ENCODE measurements at regions not wholly inside any gene's neighbourhood (a gene's known extent, or its start where the extent isn't known, plus 50 kb on each side); places are given as distances from the start of the nearest gene placed in this dataset.
"Not testable (repeated sequence)": the region's sequence is repeated elsewhere in the genome, so short reads cannot be mapped to it uniquely, and the experiment has no call there.

- WGBS, 2 donors = 56 to 69% methylated on average over 2 of the region's 2 CpGs
- Histone ChIP-seq H3K4me3 (replicated peaks in 1 of 3) (no peak overlapping the region), H3K36me3 (no peaks in the 10 kb centered on the region), H3K9me3 (no peaks in the 10 kb centered on the region), H3K4me1 (no peaks in the 10 kb centered on the region), H3K27ac (no peak overlapping the region), H3K27me3 (no peaks in the 10 kb centered on the region)
- TF ChIP-seq POLR2A (IDR thresholded peaks at IDR 0.05) = no peak
- no peak for TF ChIP-seq CTCF (IDR thresholded peaks at IDR 0.05)
- intact Hi-C loops (cut with DNase I) = no loop called here
- peak; percentile 4 to 35 for DNase-seq
Measured at GRCh38 chr14:38047195-38047902, 160.4 kb upstream of the SSTR1 start.

DNA sequence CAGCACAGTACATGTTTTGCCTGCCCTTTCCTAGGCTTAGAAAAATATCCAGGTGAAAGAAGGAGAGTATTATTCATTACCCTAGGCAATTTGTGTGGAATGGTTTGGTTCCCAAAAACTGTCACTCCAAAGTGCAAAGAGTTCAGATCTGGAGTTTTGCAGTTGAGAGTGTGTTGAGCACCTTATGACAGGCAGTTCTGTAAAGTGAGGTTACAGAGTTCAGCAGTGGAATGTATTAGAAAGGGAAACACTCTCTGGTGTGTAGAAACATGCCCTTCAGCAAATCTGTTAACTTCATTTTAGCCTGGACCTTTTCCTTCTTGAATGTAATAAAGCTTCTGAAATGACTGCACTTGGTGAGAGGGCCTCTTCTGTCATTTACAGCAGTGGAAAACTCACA is 154.0 kb upstream of the SSTR1 start:
- Histone ChIP-seq H3K4me1 (no peaks in the 10 kb centered on the region), H3K27ac (no peak overlapping the region), H3K27me3 (no peaks in the 10 kb centered on the region), H3K4me3 (replicated peaks in 1 of 3) (no peak overlapping the region), H3K36me3 (no peaks in the 10 kb centered on the region), H3K9me3 (no peaks in the 10 kb centered on the region)
- DNase-seq = no peak
- TF ChIP-seq POLR2A (IDR thresholded peaks at IDR 0.05) = no peak
- no peak for TF ChIP-seq CTCF (IDR thresholded peaks at IDR 0.05)
- intact Hi-C loops (cut with DNase I) = no loop called here

GRCh38 chr14:38056270-38056669 is 151.4 kb upstream of the SSTR1 start:
- intact Hi-C loops (cut with DNase I) = no loop called here
- TF ChIP-seq POLR2A (IDR thresholded peaks at IDR 0.05) (no peak), CTCF (IDR thresholded peaks at IDR 0.05) (no peak)
- H3K4me1 ChIP-seq = no peaks in the 10 kb centered on the region
- H3K27me3 ChIP-seq = no peaks in the 10 kb centered on the region
- no peak for DNase-seq
- no peak overlapping the region for H3K27ac ChIP-seq
- no peaks in the 10 kb centered on the region for H3K36me3 ChIP-seq
- no peaks in the 10 kb centered on the region for H3K9me3 ChIP-seq
- WGBS, 2 donors = 87 to 89% methylated on average over 2 of the region's 2 CpGs
- H3K4me3 ChIP-seq (replicated peaks in 1 of 3) = no peak overlapping the region

GRCh38 chr14:38062223-38062622 is 145.5 kb upstream of the SSTR1 start:
- H3K27me3 ChIP-seq; H3K36me3 ChIP-seq; intact Hi-C loops (cut with DNase I); H3K9me3 ChIP-seq; DNase-seq; H3K4me3 ChIP-seq (replicated peaks in 1 of 3); H3K27ac ChIP-seq; H3K4me1 ChIP-seq: not testable (repeated sequence)
- 97 to 99% methylated on average over 2 of the region's 2 CpGs for WGBS, 2 donors

DNA sequence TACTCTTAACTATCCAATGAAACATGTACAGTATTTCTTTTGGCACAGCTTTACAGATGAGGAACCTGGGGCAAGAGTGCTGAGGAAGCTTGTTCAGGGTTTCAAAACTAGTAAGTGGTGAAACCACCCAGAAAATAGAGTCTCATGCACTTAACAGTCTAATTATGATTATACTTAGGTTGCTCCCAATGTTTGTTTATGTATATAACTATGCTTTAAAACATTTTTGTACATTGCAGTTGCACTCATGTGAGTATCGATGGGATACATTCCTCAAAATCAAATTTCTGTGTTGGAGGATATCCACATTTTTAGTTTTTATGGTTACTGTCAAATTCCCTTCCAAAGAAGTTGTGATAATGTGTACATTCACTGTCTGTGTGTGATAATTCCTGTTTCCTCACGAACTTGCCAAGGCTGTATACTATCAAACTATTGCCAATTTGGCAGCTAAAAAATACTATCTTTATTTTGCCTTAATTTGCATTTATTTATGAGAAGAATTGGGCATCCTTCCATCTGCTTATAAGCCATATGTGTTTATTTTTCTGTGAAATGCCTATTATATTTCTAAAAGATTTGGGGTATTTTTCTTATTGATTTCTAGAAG is 143.9 kb upstream of the SSTR1 start:
- Histone ChIP-seq H3K36me3 (no peaks in the 10 kb centered on the region), H3K9me3 (no peaks in the 10 kb centered on the region), H3K27me3 (no peaks in the 10 kb centered on the region), H3K4me1 (no peaks in the 10 kb centered on the region), H3K4me3 (replicated peaks in 1 of 3) (no peak overlapping the region), H3K27ac (no peak overlapping the region)
- no peak for DNase-seq
- TF ChIP-seq CTCF (IDR thresholded peaks at IDR 0.05) (no peak), POLR2A (IDR thresholded peaks at IDR 0.05) (no peak)
- 72 to 85% methylated on average over 2 of the region's 2 CpGs for WGBS, 2 donors
- intact Hi-C loops (cut with DNase I) = no loop called here
